CD8-positive, alpha-beta memory T cell (primary cell): ENCODE measurements at regions not wholly inside any gene's neighbourhood (a gene's known extent, or its start where the extent isn't known, plus 50 kb on each side); places are given as distances from the start of the nearest gene placed in this dataset.
"Not testable (repeated sequence)": the region's sequence is repeated elsewhere in the genome, so short reads cannot be mapped to it uniquely, and the experiment has no call there.

Experiments
- CTCF ChIA-PET: fragments of 350-600 bp; sonication (Branson Sonifier 250); formaldehyde crosslinking; loops from one replicate; lab custom pipeline; 2021; ENCODE audit warnings: antibody characterized with exemption; lab: Charles Lee
- POLR2A ChIA-PET: fragments of 350-600 bp; sonication (Branson Sonifier 250); formaldehyde crosslinking; loops from one replicate; lab custom pipeline; 2021; ENCODE audit warnings: antibody characterized with exemption; lab: Charles Lee
- DNase-seq, 5 donors: peaks; one replicate each; pipeline versions ENCODE4 v3.0.0 to v3.0.0-alpha.2; 2020 to 2022; ENCODE audit warnings: mixed read lengths in 1 of 5
- H3K27ac ChIP-seq: one replicate; pipeline ENCODE4 v1.7.0; 2013; ENCODE audit warnings: low read depth, mild to moderate bottlenecking, low read length, moderate library complexity
- H3K27me3 ChIP-seq: 2 replicates; pipeline ENCODE4 v1.7.0; 2013; ENCODE audit warnings: low read length, mild to moderate bottlenecking; ENCODE audit not compliant: insufficient read depth, poor library complexity, severe bottlenecking
- H3K36me3 ChIP-seq: 2 replicates; pipeline ENCODE4 v1.7.0; 2013; ENCODE audit warnings: mild to moderate bottlenecking, low read length, moderate library complexity; ENCODE audit not compliant: insufficient read depth
- H3K4me1 ChIP-seq: 2 replicates; pipeline ENCODE4 v1.7.0; 2013; ENCODE audit warnings: mild to moderate bottlenecking, low read length, moderate library complexity; ENCODE audit not compliant: insufficient read depth
- H3K4me3 ChIP-seq: 2 replicates; pipeline ENCODE4 v1.7.0; 2013; ENCODE audit warnings: mild to moderate bottlenecking, low read length
- H3K9me3 ChIP-seq: 2 replicates; pipeline ENCODE4 v1.7.0; 2013; ENCODE audit warnings: mild to moderate bottlenecking, low read length
- H3K27ac Mint-ChIP-seq, 8 donors: one replicate each; pipeline ENCODE4 v1.8.0; 2020 to 2021; ENCODE audit warnings: mixed read lengths in 8 of 8, mild to moderate bottlenecking in 6 of 8, inconsistent platforms in 3 of 8, moderate library complexity in 3 of 8
- H3K27me3 Mint-ChIP-seq, 2 donors: one replicate each; pipeline ENCODE4 v1.8.0; 2020 to 2021; ENCODE audit warnings: mixed read lengths in 2 of 2, mild to moderate bottlenecking in 1 of 2, moderate library complexity in 1 of 2
- H3K36me3 Mint-ChIP-seq, 3 donors: one replicate each; pipeline ENCODE4 v1.8.0; 2020 to 2021; ENCODE audit warnings: mixed read lengths in 3 of 3, inconsistent platforms in 1 of 3, mild to moderate bottlenecking in 1 of 3
- H3K4me1 Mint-ChIP-seq, 3 donors: one replicate each; pipeline ENCODE4 v1.8.0; 2020 to 2021; ENCODE audit warnings: mixed read lengths in 3 of 3, inconsistent platforms in 1 of 3, mild to moderate bottlenecking in 1 of 3
- H3K4me3 Mint-ChIP-seq, 7 donors: one replicate each; pipeline ENCODE4 v1.8.0; 2020 to 2021; ENCODE audit warnings: mixed read lengths in 7 of 7, mild to moderate bottlenecking in 6 of 7, moderate library complexity in 4 of 7, inconsistent platforms in 2 of 7
- H3K9me3 Mint-ChIP-seq, 5 donors: one replicate each; pipeline ENCODE4 v1.8.0; 2020 to 2022; ENCODE audit warnings: mixed read lengths in 5 of 5, mild to moderate bottlenecking in 3 of 5, moderate library complexity in 2 of 5, inconsistent platforms in 1 of 5

- peak overlapping the region in 1 of 8 donors; percentile 46 for H3K27ac Mint-ChIP-seq
- H3K27me3 Mint-ChIP-seq, H3K4me3 ChIP-seq, DNase-seq, H3K36me3 Mint-ChIP-seq, POLR2A ChIA-PET, H3K27ac ChIP-seq, H3K27me3 ChIP-seq, H3K4me1 ChIP-seq, H3K4me1 Mint-ChIP-seq, H3K36me3 ChIP-seq, CTCF ChIA-PET, H3K9me3 Mint-ChIP-seq, H3K9me3 ChIP-seq, H3K4me3 Mint-ChIP-seq: not testable (repeated sequence)
These were observed 180.9 kb downstream of the CEP170 start for GRCh38 chr1:243074224-243074623.

GRCh38 chr1:243067056-243067455, 188.0 kb downstream of the CEP170 start:
- CTCF ChIA-PET, H3K9me3 ChIP-seq, H3K27ac Mint-ChIP-seq, H3K9me3 Mint-ChIP-seq, H3K4me3 Mint-ChIP-seq, POLR2A ChIA-PET, H3K27ac ChIP-seq, DNase-seq, H3K4me3 ChIP-seq, H3K36me3 ChIP-seq, H3K27me3 Mint-ChIP-seq, H3K27me3 ChIP-seq, H3K4me1 ChIP-seq, H3K4me1 Mint-ChIP-seq, H3K36me3 Mint-ChIP-seq: not testable (repeated sequence)

GRCh38 chr1:243061965-243062364, 193.1 kb downstream of the CEP170 start:
- H3K27ac Mint-ChIP-seq, H3K4me1 ChIP-seq, POLR2A ChIA-PET, CTCF ChIA-PET, H3K27me3 Mint-ChIP-seq, H3K27ac ChIP-seq, H3K4me3 Mint-ChIP-seq, H3K9me3 Mint-ChIP-seq, H3K4me1 Mint-ChIP-seq, H3K36me3 Mint-ChIP-seq, H3K36me3 ChIP-seq, H3K4me3 ChIP-seq, DNase-seq, H3K9me3 ChIP-seq, H3K27me3 ChIP-seq: not testable (repeated sequence)

GRCh38 chr1:243055510-243055909, 199.6 kb downstream of the CEP170 start:
- H3K27me3 ChIP-seq, H3K27ac Mint-ChIP-seq, DNase-seq, H3K4me3 Mint-ChIP-seq, H3K9me3 Mint-ChIP-seq, H3K36me3 ChIP-seq, H3K36me3 Mint-ChIP-seq, H3K4me1 ChIP-seq, H3K27me3 Mint-ChIP-seq, CTCF ChIA-PET, H3K4me1 Mint-ChIP-seq, POLR2A ChIA-PET, H3K27ac ChIP-seq, H3K4me3 ChIP-seq, H3K9me3 ChIP-seq: not testable (repeated sequence)

- H3K36me3 ChIP-seq, H3K4me3 ChIP-seq, DNase-seq, H3K27me3 Mint-ChIP-seq, H3K4me1 ChIP-seq, POLR2A ChIA-PET, H3K27ac Mint-ChIP-seq, H3K9me3 Mint-ChIP-seq, H3K4me1 Mint-ChIP-seq, H3K27me3 ChIP-seq, H3K36me3 Mint-ChIP-seq, CTCF ChIA-PET, H3K27ac ChIP-seq, H3K4me3 Mint-ChIP-seq, H3K9me3 ChIP-seq: not testable (repeated sequence)
These were observed 200.0 kb downstream of the CEP170 start for GRCh38 chr1:243055091-243055490.

GRCh38 chr1:243054681-243055080, 200.4 kb downstream of the CEP170 start:
- POLR2A ChIA-PET, CTCF ChIA-PET, H3K36me3 Mint-ChIP-seq, DNase-seq, H3K4me3 ChIP-seq, H3K4me1 ChIP-seq, H3K4me1 Mint-ChIP-seq, H3K9me3 Mint-ChIP-seq, H3K9me3 ChIP-seq, H3K4me3 Mint-ChIP-seq, H3K36me3 ChIP-seq, H3K27me3 Mint-ChIP-seq, H3K27me3 ChIP-seq, H3K27ac Mint-ChIP-seq, H3K27ac ChIP-seq: not testable (repeated sequence)

- CTCF ChIA-PET, H3K9me3 ChIP-seq, H3K27me3 Mint-ChIP-seq, H3K4me3 Mint-ChIP-seq, H3K36me3 Mint-ChIP-seq, H3K4me3 ChIP-seq, H3K27ac Mint-ChIP-seq, DNase-seq, H3K36me3 ChIP-seq, H3K27ac ChIP-seq, POLR2A ChIA-PET, H3K4me1 ChIP-seq, H3K9me3 Mint-ChIP-seq, H3K27me3 ChIP-seq, H3K4me1 Mint-ChIP-seq: not testable (repeated sequence)
These were observed 202.0 kb downstream of the CEP170 start for GRCh38 chr1:243053048-243053447.

GRCh38 chr1:243050613-243051012, 204.5 kb downstream of the CEP170 start:
- H3K27ac ChIP-seq, H3K27me3 ChIP-seq, H3K27me3 Mint-ChIP-seq, CTCF ChIA-PET, H3K9me3 Mint-ChIP-seq, H3K36me3 Mint-ChIP-seq, H3K27ac Mint-ChIP-seq, H3K4me3 ChIP-seq, DNase-seq, H3K4me1 ChIP-seq, H3K9me3 ChIP-seq, POLR2A ChIA-PET, H3K4me1 Mint-ChIP-seq, H3K36me3 ChIP-seq, H3K4me3 Mint-ChIP-seq: not testable (repeated sequence)

GRCh38 chr1:243049716-243050115, 205.4 kb downstream of the CEP170 start:
- H3K27ac ChIP-seq, H3K4me1 Mint-ChIP-seq, H3K9me3 ChIP-seq, H3K4me3 ChIP-seq, H3K36me3 Mint-ChIP-seq, H3K9me3 Mint-ChIP-seq, H3K36me3 ChIP-seq, H3K4me3 Mint-ChIP-seq, POLR2A ChIA-PET, H3K27me3 ChIP-seq, H3K27ac Mint-ChIP-seq, H3K4me1 ChIP-seq, H3K27me3 Mint-ChIP-seq, CTCF ChIA-PET, DNase-seq: not testable (repeated sequence)
